GM21515 (cell line): ENCODE measurements at regions not wholly inside any gene's neighbourhood (a gene's known extent, or its start where the extent isn't known, plus 50 kb on each side); places are given as distances from the start of the nearest gene placed in this dataset.

ENCODE experiments used
- ATAC-seq: cut with Tn5 transposase; IDR thresholded peaks from one replicate; pipeline ENCODE4 v1.9.1; 2021; ENCODE audit not compliant: unreplicated experiment

DNA sequence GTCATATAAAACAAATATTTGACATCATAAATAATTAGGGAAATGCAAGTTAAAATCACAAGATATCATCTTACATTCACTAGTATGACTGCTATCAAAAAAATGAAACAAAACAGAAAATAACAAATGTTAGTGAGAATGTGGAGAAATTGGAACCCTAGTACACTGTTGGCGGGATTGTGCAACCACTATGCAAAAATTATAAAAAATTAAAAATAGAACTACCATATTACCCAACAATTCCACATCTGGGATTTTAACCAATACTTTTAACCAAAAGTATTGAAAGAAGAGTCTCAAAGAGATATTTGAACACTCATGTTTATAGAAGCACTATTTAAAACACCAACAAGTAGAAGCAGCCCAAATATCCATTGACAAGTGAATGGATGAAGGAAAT, 797.2 kb upstream of the ADAMTS5 start:
- ATAC-seq: no peak

DNA sequence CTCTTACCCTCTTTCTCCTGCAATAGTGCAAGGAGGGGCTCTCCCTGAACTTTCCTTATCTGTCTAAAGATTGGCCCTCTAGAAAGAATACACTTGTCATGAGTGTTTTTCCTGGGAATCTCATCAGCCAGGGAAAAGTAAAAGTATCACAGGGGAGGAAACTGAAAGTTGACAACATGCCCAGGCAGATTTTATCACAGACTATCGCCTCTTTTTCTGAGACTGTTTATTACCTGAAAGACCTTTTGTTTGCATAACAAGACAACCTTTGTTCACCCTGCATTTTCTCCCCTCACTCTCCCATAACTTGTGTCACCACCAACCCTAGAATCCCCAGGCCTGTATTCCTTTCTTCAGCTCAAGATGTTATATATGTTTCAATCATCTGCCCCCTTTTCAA, 794.7 kb upstream of the ADAMTS5 start:
- no peak for ATAC-seq

DNA sequence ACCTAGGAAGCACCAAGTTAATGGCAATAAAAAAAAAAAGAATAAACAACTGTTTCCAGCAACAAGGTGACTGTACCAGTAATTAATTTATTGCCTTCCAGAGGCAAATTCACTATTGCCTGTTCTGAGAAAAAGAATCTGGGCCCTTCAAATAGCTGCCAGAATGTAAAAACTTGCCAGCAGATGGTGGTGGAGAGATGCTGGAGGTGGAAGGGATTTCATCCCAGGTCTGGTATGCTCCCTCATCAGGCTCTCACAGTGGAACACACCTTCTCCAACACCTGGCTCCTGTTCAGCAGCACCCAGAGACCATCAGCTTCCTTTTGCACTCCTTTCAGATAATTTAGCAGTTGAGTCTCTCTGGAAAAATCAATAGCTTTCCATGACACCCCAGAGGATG, 792.9 kb upstream of the ADAMTS5 start:
- no peak for ATAC-seq

DNA sequence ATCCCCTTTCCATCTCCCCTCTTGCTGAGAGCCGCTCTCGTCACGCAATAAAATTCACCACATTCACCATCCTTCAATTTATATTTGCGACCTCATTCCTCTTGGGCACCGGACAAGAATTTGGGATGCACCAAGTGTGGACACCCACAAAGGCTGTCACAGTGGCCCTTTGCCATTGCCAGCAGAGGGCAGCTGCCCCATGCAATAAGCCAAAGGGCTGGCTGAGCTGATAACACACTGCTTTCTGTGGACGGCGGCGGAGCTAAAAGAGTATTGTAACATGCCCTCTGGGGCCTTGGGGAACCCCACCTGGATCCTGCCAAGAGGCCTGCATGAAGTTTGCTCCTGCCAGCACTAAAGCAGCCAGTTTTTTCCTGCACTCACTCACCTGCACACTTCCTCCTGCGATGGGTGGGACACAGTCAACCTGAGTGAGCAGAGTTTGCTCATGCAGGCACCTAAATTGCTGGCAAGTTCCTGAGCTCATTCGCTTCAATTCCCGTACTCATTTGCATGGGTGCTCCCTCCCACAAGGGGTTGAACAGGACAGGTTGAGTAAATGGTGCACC, 792.3 kb upstream of the ADAMTS5 start:
- ATAC-seq: no peak

DNA sequence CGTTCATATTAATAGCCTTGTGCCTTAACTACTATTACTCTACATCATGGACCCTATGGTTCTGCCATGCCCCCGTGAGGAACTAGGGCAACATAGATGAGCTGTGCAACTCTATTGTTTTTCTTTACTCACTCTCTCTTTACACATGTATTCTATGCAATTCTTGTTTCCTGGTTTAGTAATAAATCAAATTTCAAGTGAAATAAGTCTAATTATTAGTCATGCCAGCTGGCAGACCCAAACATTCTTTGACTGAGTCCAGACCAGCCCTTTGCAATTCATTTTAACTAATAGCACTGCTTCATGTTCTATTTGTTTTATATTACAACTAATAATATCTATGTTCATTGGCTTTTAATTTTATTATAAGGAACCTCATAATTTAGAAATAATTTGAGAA, 789.3 kb upstream of the ADAMTS5 start:
- no peak for ATAC-seq

DNA sequence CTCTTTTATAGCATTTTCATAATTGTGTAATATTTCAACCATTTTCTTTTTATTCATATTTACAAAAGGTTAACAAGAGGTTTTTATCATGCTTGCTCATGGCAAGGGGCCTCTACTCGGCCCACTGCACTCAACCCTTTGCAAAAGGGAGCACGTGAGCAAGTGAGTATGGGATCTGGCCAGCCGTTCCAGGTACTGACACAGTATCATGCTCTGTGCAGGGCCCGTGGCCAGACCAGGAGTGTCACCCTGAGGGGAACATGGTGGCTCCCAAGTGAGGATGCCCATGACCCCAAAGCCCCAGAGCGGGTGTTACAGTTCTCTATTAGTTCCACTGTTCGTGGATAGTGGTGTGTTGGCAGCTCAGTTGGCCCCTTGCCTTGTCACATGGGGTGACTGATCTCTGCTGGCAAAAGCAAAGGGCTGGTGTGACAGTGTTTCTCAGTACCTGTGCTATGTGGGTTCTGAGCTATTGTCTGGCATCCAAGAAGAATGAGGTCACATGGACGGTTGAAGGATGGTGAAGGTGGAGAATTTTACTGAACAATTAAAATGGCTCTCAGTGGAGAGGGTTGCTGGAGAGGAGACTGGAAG, 777.2 kb upstream of the ADAMTS5 start:
- no peak for ATAC-seq

DNA sequence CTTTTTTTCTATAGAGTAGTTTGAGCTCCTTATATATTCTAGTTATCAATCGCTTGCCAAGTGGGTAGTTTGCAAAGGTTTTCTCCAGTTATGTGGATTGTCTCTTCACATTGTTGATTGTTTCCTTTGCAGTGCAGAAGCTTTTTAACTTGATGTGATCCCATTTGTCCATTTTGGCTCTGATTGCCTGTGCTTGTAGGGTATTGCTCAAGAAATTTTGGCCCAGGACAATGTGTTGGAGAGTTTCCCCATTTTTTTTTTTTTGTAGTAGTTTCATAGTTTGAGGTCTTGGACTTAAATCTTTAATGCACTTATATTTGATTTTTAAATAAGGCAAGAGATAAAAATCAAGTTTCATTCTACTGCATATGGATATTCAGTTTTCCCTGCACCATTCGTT, 774.8 kb upstream of the ADAMTS5 start:
- ATAC-seq: no peak

DNA sequence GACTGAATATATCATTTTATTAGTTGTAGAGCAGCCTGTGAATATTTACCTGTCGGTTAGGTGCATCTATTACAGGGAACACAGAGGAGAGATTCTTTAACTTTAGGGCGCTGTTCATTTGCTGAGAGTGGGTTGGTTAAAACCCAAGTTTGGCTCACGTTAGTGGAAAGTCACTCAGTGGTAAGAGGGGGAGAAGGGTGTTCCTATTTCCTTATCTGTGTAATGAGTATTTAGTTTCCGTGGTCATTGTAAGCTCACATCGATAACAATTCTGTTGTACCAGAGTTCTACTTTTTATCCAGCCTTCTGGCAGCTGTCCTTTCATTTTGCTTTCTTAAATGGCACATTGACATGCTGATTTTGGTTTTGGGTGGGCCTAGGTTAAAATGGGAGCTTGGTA, 773.2 kb upstream of the ADAMTS5 start:
- no peak for ATAC-seq

DNA sequence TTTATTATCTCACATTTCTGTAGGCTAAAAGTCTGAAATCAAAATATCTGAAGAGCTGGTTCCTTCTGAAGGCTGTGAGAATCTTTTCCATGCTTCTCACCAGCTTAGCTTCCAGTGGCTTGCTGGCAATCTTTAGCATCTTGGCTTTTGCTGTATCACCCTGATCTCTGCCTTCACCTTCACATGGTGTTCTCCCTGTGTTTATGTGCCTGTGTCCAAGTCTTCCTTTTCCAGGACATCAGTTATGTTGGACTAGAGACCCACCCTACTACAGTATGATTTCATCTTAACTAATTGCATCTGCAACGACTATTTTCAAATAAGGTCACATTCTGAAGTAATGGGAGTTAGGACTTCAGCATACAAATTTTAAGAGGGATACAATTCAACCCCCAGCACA, 772.3 kb upstream of the ADAMTS5 start:
- ATAC-seq: no peak

DNA sequence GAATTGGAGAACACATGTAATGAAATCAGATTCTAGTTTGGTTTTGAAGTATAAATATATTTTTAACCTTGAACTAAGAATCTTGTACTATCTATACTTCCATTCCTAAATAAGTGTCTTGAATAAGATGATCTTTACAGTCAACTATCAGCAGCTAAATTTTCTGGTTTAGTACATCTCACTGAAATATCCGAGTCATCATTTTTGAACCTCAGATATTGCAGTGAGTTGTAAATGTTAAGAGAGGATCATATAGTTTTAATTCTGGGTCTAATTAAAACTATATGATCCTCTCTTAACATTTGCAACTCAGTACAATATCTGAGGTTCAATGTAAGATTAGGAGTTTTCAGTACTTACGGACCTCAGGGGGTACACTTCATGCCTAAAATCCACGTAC, 768.8 kb upstream of the ADAMTS5 start:
- no peak for ATAC-seq

DNA sequence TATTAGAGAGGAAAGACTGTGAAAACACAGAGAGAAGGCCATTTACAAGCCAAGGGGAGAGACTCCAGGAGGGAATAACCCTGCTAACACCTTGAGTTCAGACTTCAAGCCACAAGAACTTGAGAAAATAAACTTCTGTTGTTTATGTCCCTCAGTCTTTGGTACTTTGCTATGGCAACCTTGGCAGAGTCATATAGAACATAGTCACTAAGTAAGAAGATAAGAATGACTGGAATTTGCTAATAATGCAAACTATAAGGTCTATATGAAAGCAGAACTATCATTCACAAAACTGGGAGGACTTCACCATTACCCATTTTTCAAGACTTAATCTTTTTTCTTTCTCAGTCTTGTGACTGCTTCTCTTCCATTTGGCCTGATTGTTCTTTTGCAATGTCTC, 767.3 kb upstream of the ADAMTS5 start:
- no peak for ATAC-seq

DNA sequence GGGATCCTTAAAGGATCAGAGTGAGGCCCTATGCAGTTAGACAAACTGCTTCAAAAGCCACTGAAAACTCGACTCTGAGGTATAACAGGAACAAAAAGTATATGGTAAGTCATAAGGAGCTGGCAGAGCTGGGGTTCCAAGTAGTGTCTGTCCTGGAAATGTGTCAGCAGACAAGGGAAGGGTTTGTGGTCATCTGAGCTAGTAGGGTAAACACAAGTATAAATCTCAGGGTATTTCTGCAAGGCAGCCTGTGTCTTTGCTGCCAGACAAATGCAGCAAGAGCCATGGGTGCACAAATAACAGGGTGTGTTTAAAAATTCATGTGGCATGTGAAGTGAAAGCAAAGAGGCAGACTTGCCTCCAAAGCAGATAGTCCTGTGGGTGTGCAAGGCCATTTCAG, 759.0 kb upstream of the ADAMTS5 start:
- ATAC-seq: no peak

DNA sequence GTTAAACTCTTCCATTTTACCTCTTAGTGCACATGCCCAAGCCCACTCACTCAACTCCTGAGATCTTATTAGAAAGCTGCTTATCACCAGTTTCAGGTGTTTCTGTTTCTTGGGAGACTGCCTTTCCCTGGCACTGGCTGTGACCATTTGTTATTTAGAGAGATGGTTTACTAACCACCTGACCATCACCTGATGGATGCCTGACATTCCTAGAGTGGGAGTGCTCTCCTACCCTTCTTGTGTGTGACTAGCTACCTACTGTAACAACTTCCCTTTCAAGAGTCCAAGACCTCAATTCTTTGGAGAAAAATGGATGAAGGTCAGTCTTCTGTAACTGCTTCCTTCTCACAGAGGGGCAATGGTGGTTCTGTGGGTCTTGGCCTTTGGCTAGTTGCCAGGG, 755.2 kb upstream of the ADAMTS5 start:
- no peak for ATAC-seq

DNA sequence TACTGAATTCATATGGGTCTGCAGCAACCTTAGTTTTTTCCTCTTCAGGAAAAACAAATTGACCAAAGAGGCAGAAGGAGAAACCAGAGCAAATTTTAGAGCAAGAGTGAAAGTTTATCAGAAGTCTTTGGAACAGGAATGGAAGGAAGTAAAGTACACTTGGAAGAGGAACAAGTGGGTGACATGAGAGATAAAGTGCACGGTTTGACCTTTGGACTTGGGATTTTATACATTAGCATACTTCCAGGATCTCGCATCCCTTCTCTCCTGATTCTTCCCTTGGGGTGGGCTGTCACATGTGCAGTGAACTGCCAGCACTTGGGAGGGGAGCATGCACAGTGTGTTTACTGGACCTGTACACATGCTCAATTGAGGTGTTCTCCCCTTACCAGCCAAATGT, 754.8 kb upstream of the ADAMTS5 start:
- no peak for ATAC-seq

DNA sequence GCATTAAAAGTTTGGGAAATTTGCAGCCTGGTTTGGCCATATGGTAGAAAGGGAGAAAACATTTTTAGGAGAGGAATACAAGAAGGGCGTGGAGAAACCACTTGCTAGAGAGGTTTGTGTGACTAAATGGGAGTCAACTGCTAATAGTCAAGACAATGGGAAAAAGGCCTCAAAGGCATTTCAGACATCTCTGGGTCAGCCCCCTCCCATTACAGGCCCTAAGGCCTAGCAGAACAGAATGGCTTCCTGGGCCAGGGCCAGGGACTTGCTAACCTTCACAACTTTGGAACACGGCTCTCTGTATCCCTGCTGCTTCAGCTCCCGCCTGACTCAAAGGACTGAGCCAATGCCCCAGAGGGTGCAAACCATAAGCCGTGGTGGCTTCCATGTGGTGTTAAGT, 752.3 kb upstream of the ADAMTS5 start:
- ATAC-seq: no peak

DNA sequence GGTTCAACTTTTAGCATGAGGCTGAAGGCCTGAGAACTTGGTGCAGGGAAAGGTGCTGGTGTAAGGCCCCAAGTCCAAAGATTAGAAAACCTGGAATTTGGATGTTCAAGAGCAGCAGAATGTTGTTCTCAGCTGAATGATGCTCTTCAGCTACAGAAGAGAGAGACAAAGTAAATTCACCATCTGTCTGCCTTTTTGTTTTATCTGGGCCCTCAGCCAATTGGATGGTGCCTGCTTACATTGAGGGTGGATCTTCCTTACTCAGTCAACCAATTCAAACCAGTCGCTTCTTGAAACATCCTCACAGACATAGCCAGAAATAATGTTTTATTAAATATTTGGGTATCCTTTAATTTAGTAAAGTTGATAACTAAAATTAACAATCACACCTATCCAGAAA, 748.2 kb upstream of the ADAMTS5 start:
- ATAC-seq: no peak

DNA sequence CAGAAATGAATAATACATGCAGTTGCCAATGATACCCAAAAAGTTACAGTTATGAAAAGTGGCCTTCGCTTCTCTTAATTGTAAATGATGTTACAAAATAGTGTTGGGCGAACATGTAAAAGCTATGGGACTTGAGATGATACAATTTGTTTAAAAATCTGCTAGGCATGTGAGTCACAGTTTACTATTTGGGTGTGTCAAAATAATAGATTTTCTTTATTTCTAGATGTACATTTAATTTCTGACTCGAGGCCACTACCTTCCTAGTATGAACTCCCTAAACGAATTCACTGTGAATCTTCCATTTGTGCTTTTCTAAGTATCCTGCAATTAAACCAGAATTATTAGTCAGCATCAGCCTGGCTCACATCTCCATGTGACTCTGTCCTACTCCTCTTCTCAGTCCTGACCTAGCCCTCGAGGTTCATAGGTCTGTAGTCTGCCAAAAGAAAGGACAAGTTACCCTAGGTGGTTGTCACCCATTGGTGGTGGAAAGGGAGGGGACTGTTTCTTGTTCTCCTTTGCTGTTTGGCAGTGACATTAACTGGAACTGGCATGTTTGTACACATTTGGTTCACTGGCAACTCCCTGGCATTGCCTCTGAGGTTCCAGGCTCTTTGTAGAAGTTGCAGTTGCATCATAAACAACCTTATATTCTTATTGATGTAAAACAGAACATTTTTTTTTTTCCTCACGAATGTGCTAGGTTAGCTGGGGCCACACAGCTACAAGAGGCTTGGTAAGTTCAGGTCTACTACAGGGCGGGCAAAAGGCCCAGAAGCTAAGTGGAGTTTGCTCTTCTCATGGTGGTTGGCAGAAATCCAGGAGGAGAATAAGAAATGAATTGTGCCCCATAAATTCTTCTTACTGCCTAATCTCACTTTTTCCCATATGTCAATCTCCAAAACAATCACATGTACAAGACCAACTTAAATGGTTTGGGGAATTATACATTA, 746.5 kb upstream of the ADAMTS5 start:
- ATAC-seq: no peak

DNA sequence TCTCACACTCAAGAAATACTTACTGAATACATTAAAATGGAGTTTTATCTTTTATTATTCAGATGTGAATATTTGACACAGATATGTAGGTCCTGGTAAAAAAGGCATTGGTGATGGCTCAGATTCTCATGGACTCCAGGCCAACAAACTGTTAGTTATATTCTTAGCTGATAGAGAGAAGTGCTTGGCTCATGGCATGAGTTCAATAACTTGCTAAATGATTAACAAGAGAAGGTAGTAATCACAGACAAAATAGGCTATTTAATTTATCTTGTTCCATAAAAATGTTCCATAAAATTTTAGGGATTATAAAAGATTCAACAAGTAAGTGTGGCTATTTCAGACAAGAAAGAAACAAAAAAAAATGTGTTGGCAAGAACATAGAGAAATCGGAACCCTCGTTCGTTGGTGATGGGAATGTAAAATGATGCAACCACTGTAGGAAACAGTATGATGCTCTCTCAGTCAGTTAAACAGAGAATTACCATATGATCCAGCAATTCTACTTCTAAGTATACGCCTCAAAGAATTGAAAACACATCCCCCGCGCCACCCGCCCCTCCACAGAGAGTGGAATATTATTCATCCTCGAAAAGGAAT, 737.8 kb upstream of the ADAMTS5 start:
- ATAC-seq: no peak

DNA sequence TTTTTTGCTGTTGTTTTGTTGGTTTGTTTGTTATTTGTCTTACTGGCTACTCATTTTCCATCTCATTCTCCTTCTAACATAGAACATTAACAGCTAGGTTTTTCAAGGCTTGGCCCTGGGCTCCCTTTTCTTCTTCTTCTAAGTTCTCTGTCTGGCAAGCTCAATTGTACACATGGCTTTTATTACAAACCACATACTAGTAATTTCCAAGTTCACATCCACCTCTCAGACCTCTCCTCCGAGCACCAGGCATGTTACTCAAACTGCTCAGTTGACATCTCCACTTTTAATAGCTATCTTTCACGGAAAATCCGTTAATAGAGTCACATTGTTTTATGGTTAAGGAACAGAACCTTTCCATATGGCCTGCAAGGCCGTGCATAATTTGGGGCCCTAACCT, 736.9 kb upstream of the ADAMTS5 start:
- ATAC-seq: no peak

DNA sequence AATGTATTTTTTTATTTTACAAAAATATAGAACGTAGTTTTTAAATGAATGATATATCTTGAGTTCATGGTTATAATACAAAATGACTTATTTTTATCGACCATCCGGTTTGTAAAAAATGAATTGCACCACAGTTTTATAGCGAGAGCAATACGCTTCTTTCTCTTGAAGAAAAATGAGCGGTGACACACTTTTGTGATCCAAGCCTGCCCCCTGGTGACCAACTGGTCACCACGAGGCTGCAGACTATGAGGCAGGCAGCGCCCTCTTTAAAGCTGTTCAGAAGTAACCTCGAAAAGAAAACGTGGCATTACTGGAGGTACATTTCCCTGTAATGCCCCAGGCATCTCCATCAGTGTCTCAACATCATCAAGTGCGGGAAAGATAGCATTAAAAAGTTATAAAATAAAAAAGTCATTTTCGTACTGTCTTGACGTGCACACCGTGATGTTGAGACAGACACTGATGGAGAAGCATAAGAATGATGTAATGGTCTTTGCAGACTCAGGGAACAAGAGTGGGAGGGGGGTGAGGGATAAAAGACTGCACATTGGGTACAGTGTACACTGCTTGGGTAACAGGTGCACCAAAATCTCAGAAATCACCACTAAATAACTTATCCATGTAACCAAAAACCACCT, 734.2 kb upstream of the ADAMTS5 start:
- no peak for ATAC-seq

DNA sequence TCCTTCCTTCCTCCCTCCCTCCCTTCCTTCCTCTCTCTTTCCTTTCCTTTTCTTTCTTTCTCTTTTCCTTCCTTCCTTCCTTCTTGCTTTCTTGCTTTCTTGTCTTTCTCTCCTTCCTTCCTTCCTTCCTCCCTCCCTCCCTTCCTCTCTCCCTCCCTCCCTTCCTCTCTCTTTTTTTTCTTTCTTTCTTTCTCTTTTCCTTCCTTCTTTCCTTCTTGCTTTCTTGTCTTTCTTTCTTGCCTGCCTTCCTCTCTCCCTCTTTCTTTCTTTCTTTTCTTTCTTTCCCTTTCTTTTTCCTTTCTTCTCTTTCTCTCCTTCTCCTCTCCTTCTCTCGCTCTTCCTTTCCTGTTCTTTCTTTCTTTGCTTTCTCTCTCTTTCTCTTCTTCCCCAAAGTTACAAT, 728.4 kb upstream of the ADAMTS5 start:
- no peak for ATAC-seq
